ENCODE measurements at regions not wholly inside any gene's neighbourhood (a gene's known extent, or its start where the extent isn't known, plus 50 kb on each side); places are given as distances from the start of the nearest gene placed in this dataset.

- TF ChIP-seq POLR2A (IDR thresholded peaks at IDR 0.05; ENCODE audit: extremely low read depth, insufficient read length) = no peak
- TF ChIP-seq, protein P1, sequence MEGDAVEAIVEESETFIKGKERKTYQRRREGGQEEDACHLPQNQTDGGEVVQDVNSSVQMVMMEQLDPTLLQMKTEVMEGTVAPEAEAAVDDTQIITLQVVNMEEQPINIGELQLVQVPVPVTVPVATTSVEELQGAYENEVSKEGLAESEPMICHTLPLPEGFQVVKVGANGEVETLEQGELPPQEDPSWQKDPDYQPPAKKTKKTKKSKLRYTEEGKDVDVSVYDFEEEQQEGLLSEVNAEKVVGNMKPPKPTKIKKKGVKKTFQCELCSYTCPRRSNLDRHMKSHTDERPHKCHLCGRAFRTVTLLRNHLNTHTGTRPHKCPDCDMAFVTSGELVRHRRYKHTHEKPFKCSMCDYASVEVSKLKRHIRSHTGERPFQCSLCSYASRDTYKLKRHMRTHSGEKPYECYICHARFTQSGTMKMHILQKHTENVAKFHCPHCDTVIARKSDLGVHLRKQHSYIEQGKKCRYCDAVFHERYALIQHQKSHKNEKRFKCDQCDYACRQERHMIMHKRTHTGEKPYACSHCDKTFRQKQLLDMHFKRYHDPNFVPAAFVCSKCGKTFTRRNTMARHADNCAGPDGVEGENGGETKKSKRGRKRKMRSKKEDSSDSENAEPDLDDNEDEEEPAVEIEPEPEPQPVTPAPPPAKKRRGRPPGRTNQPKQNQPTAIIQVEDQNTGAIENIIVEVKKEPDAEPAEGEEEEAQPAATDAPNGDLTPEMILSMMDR (IDR thresholded peaks at IDR 0.05; ENCODE audit: low read depth, low read length) = no peak
Measured at GRCh38 chr17:65455154-65455971, 106.1 kb downstream of the AXIN2 start.

All from NB4 (cell line).